GM12878 (cell line): ENCODE measurements at regions not wholly inside any gene's neighbourhood (a gene's known extent, or its start where the extent isn't known, plus 50 kb on each side); places are given as distances from the start of the nearest gene placed in this dataset.

Experiments used
- CTCF ChIP-seq, 3 experiments: IDR thresholded peaks in 2 of 3; conservative IDR thresholded peaks in 1 of 3; 2 replicates each; pipeline ENCODE4 v1.5.1; 2011; ENCODE audit warnings: low read depth in 3 of 3, low read length in 3 of 3, mild to moderate bottlenecking in 3 of 3, control low read depth in 2 of 3, moderate library complexity in 2 of 3, inconsistent platforms in 1 of 3, mixed read lengths in 1 of 3; ENCODE audit not compliant: control insufficient read depth in 2 of 3, insufficient read depth in 1 of 3; ENCODE audit errors: extremely low read depth in 1 of 3
- ZNF687 ChIP-seq: fragments of 450-650 bp; IDR thresholded peaks from 2 replicates; pipeline ENCODE4 v1.6.1; 2017; ENCODE audit warnings: mild to moderate bottlenecking, moderate library complexity
- ZZZ3 ChIP-seq: IDR thresholded peaks from 2 replicates; pipeline ENCODE4 v1.6.1; 2011; ENCODE audit warnings: low read depth; ENCODE audit not compliant: control insufficient read depth, insufficient read length

GRCh38 chr18:53994016-53994415, 230.5 kb downstream of the MBD2 start:
- TF ChIP-seq ZZZ3: no peak
- no peak for TF ChIP-seq ZNF687
- no peak for TF ChIP-seq CTCF (IDR thresholded peaks at IDR 0.05 in 2 of 3, conservative IDR thresholded peaks at IDR 0.05 in 1 of 3; ENCODE audit: control insufficient read depth in 2 of 3, extremely low read depth in 1 of 3, insufficient read depth in 1 of 3, low read depth in 3 of 3, low read length in 3 of 3)
